Common myeloid progenitor, CD34-positive (primary cell): ENCODE measurements at regions not wholly inside any gene's neighbourhood (a gene's known extent, or its start where the extent isn't known, plus 50 kb on each side); places are given as distances from the start of the nearest gene placed in this dataset.

Source experiments
- CTCF ChIA-PET: fragments of 350-600 bp; sonication (Branson Sonifier 250); formaldehyde crosslinking; loops from one replicate; lab custom pipeline; 2021; ENCODE audit warnings: antibody characterized with exemption; lab: Charles Lee
- POLR2A ChIA-PET: fragments of 350-600 bp; sonication (Branson Sonifier 250); formaldehyde crosslinking; loops from one replicate; lab custom pipeline; 2021; ENCODE audit warnings: antibody characterized with exemption; lab: Charles Lee
- DNase-seq, 3 donors: peaks; one replicate each; pipeline versions ENCODE4 v3.0.0 to v3.0.0-alpha.2; 2013
- H3K27ac ChIP-seq, 2 experiments: 1 replicate in 1 of 2; 2 replicates in 1 of 2; pipeline ENCODE4 v1.7.0; 2013; ENCODE audit warnings: inconsistent platforms in 2 of 2, low read length in 2 of 2, mild to moderate bottlenecking in 2 of 2, low read depth in 1 of 2, moderate library complexity in 1 of 2; ENCODE audit not compliant: severe bottlenecking in 2 of 2, insufficient read depth in 1 of 2, poor library complexity in 1 of 2
- H3K27me3 ChIP-seq, 5 experiments: replicated peaks in 2 of 5; 1 replicate in 3 of 5; 2 replicates in 2 of 5; pipeline versions ENCODE4 v1.6.1 to v1.7.0; 2013; ENCODE audit warnings: low read length in 4 of 5, mild to moderate bottlenecking in 2 of 5, moderate library complexity in 2 of 5, inconsistent platforms in 1 of 5; ENCODE audit not compliant: insufficient read depth in 5 of 5, control insufficient read depth in 4 of 5
- H3K36me3 ChIP-seq, 4 experiments: 1 replicate in 2 of 4; 2 replicates in 2 of 4; pipeline versions ENCODE4 v1.6.1 to v1.7.0; 2013; ENCODE audit warnings: low read length in 3 of 4, control low read depth in 1 of 4, mild to moderate bottlenecking in 1 of 4; ENCODE audit not compliant: control insufficient read depth in 4 of 4, insufficient read depth in 4 of 4
- H3K4me1 ChIP-seq, 4 experiments: 1 replicate in 3 of 4; 2 replicates in 1 of 4; pipeline versions ENCODE4 v1.6.1 to v1.7.1; 2013; ENCODE audit warnings: low read length in 3 of 4, mild to moderate bottlenecking in 3 of 4, control low read depth in 1 of 4, inconsistent platforms in 1 of 4, moderate library complexity in 1 of 4; ENCODE audit not compliant: control insufficient read depth in 4 of 4, insufficient read depth in 4 of 4; ENCODE audit errors: control extremely low read depth in 1 of 4
- H3K4me3 ChIP-seq, 7 experiments: 1 replicate in 4 of 7; 2 replicates in 3 of 7; pipeline versions ENCODE4 v1.5.1 to v1.7.0; 2013; ENCODE audit warnings: mild to moderate bottlenecking in 7 of 7, low read length in 6 of 7, moderate library complexity in 6 of 7, inconsistent platforms in 2 of 7, low read depth in 2 of 7, control low read depth in 1 of 7; ENCODE audit not compliant: insufficient read depth in 4 of 7, control insufficient read depth in 1 of 7; ENCODE audit errors: extremely low read depth in 1 of 7
- H3K9me3 ChIP-seq, 5 experiments: 1 replicate in 4 of 5; 2 replicates in 1 of 5; pipeline versions ENCODE4 v1.6.1 to v1.7.1; 2013; ENCODE audit warnings: low read length in 4 of 5, mild to moderate bottlenecking in 2 of 5, inconsistent platforms in 1 of 5, low read depth in 1 of 5, moderate library complexity in 1 of 5; ENCODE audit not compliant: control insufficient read depth in 4 of 5, insufficient read depth in 2 of 5; ENCODE audit errors: control extremely low read depth in 1 of 5
- WGBS: methylation state at CpG from one replicate; pipeline ENCODE4 v1.1.5; 2013; ENCODE audit not compliant: insufficient coverage; 5-methylcytosine and 5-hydroxymethylcytosine counted together

GRCh38 chr7:155975490-155975889 is 163.2 kb upstream of the SHH start:
- H3K36me3 ChIP-seq, result no peaks in the 10 kb centered on the region
- no peak overlapping the region for H3K4me3 ChIP-seq
- ChIA-PET POLR2A (no interaction called here), CTCF (no interaction called here)
- no peak overlapping the region for H3K27ac ChIP-seq
- no peaks in the 10 kb centered on the region for H3K4me1 ChIP-seq
- peaks cover 0 to 26% (median 4%) of the 10 kb centered on the region in 5 experiments for H3K27me3 ChIP-seq
- no peaks in the 10 kb centered on the region for H3K9me3 ChIP-seq
- 92% methylated on average over 7 of the region's 7 CpGs for WGBS
- DNase-seq, result no peak

GRCh38 chr7:155974186-155974897 is 162.1 kb upstream of the SHH start:
- CTCF ChIA-PET, result no interaction called here

GRCh38 chr7:155973451-155973997 is 161.3 kb upstream of the SHH start:
- no peaks in the 10 kb centered on the region for H3K4me1 ChIP-seq
- no peak overlapping the region for H3K27ac ChIP-seq
- H3K36me3 ChIP-seq, result no peaks in the 10 kb centered on the region
- ChIA-PET CTCF (no interaction called here), POLR2A (no interaction called here)
- WGBS, result 95% methylated on average over 15 of the region's 15 CpGs
- DNase-seq, result no peak
- H3K27me3 ChIP-seq, result peaks cover 0 to 17% (median 4%) of the 10 kb centered on the region in 5 experiments
- H3K9me3 ChIP-seq, result no peaks in the 10 kb centered on the region
- H3K4me3 ChIP-seq, result no peak overlapping the region

More at GRCh38 chr7:155974186-155974897, 162.1 kb upstream of the SHH start:
- WGBS, result 73% methylated on average over 8 of the region's 11 CpGs
- Histone ChIP-seq H3K27me3 (peaks cover 0 to 19% (median 4%) of the 10 kb centered on the region in 5 experiments), H3K4me1 (no peaks in the 10 kb centered on the region), H3K36me3 (no peaks in the 10 kb centered on the region), H3K4me3 (no peak overlapping the region), H3K9me3 (no peaks in the 10 kb centered on the region), H3K27ac (no peak overlapping the region)
- DNase-seq, result no peak
- POLR2A ChIA-PET, result no interaction called here

- peaks cover 0 to 17% (median 2%) of the 10 kb centered on the region in 5 experiments for H3K27me3 ChIP-seq
- DNase-seq, result no peak
- 84% methylated on average over 13 of the region's 13 CpGs for WGBS
- H3K4me1 ChIP-seq, result no peaks in the 10 kb centered on the region
- H3K4me3 ChIP-seq, result no peak overlapping the region
- ChIA-PET POLR2A (no interaction called here), CTCF (no interaction called here)
- no peaks in the 10 kb centered on the region for H3K36me3 ChIP-seq
- H3K27ac ChIP-seq, result no peak overlapping the region
- H3K9me3 ChIP-seq, result no peaks in the 10 kb centered on the region
Measured at GRCh38 chr7:155972651-155973390, 160.6 kb upstream of the SHH start.

GRCh38 chr7:155972247-155972646 is 160.0 kb upstream of the SHH start:
- ChIA-PET CTCF (no interaction called here), POLR2A (no interaction called here)
- WGBS, result 100% methylated on average over 3 of the region's 8 CpGs
- no peak for DNase-seq
- Histone ChIP-seq H3K27me3 (peaks cover 0 to 17% (median 2%) of the 10 kb centered on the region in 5 experiments), H3K27ac (no peak overlapping the region), H3K4me3 (no peak overlapping the region), H3K36me3 (no peaks in the 10 kb centered on the region), H3K4me1 (no peaks in the 10 kb centered on the region), H3K9me3 (no peaks in the 10 kb centered on the region)

GRCh38 chr7:155971180-155971770 is 159.0 kb upstream of the SHH start:
- whole genome bisulfite sequencing, result 79% methylated on average over 12 of the region's 15 CpGs
- H3K27me3 ChIP-seq, result peaks cover 0 to 13% (median 2%) of the 10 kb centered on the region in 5 experiments
- CTCF ChIA-PET, result no interaction called here

More at GRCh38 chr7:155971180-155971770, 159.0 kb upstream of the SHH start:
- Histone ChIP-seq H3K27ac (no peak overlapping the region), H3K9me3 (no peaks in the 10 kb centered on the region), H3K4me1 (no peaks in the 10 kb centered on the region), H3K36me3 (no peaks in the 10 kb centered on the region), H3K4me3 (no peak overlapping the region)
- DNase-seq, result no peak
- POLR2A ChIA-PET, result no interaction called here
